NCI-H2227 treated with DMSO at 0.1 percent for 48 hours (cell line): ENCODE measurements at regions not wholly inside any gene's neighbourhood (a gene's known extent, or its start where the extent isn't known, plus 50 kb on each side); places are given as distances from the start of the nearest gene placed in this dataset.
"Not testable (repeated sequence)": the region's sequence is repeated elsewhere in the genome, so short reads cannot be mapped to it uniquely, and the experiment has no call there.

Experiments
- DNase-seq: peaks from one replicate; lab custom pipeline; 2025; lab: John Stamatoyannopoulos, UW

DNA sequence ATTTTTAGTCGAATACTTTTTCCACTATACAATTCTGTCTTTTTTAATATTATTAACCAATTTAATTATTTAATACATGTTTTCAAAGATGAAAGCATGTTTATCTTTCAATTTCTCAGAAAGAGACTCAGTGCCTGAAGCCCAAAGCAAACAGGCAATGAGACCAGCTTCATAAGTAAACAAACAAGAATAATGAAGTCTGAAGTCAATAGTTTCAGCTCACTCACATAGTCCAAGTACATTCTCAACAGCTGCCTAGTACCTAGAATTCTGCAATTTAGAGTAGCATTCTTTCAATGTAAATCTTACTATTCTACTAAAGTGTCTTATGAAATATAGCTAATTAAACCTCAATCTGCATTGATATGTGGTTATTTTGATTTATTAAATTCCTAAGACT, 626.5 kb upstream of the NRSN1 start:
- no peak for DNase-seq

- DNase-seq, result no peak
Observed at GRCh38 chr6:23503173-23503572, 622.8 kb upstream of the NRSN1 start.

DNA sequence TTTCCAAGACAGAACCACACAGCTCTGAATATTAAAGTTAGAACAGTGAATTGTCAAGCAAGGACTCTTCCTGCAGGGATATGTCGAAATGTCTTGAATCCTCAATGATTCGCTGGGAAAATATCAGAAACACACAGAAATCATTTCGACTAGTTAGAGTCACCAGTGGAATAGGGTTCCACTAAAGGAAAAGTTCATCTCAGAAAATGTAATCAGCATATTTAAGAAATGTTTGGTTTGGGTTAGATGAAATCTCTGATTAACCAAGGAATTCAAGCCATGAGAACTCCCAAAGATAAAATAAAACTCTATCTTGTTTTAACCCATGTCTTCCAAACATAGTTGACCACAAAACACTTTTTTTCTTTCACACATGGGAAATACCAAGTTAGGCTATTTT, 621.0 kb upstream of the NRSN1 start:
- DNase-seq, result no peak

DNA sequence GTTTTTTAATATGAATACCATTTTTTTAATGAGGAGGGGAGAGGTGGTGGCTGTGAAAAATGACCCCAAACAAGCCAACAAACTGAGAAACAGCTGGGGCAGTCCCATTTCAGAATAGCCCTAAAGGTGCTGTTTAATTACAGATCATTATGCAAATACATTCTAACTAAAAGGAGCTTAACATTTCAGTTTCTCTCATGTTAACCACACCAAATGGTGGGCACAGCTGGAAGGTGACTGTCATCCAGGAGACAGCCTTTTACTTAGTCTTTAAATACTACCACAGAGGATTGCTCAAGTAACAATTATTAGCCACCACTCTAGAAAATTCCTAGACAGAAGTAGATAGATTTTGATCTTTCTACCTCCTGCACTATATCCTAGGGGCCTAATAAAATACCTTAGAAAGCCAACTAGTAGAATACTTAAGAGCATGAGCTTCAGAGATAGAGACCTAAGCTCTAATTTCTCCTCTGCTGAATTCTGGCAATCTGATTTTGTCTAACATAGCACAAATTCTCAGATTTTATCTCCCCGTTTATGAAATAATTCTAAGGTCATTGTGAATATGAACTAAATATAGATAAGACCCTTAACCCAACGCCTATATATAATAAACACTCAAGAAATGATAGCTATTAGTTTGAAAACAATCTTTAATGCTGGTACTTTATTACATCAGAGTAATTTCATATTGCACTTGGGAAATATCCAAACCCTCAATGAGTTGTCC, 615.1 kb upstream of the NRSN1 start:
- no peak for DNase-seq

- no peak for DNase-seq
Observed at GRCh38 chr6:23511817-23512216, 614.2 kb upstream of the NRSN1 start.

DNA sequence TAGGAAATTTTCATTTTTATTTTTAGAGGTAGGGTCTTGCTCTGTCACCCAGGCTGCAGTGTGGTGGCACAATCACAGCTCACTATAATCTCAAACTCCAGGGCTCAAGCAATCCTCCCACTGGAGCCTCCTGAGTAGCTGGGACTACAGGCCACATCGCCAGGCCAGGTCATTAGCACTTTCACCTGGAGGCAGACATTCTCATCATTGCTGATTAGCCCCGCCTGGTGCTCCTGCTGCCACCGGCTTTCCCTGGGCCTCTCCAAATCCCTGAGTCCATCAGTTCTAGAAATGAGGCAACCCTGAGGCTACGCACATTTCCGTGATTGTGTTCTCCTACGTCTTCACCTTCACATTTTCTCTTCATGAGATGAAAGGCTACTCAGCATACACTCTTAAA, 607.7 kb upstream of the NRSN1 start:
- DNase-seq, result no peak

GRCh38 chr6:23522792-23523547, 603.0 kb upstream of the NRSN1 start:
- no peak for DNase-seq

- no peak for DNase-seq
Observed at GRCh38 chr6:23523771-23524170, 602.2 kb upstream of the NRSN1 start.

GRCh38 chr6:23524548-23524947, 601.5 kb upstream of the NRSN1 start:
- no peak for DNase-seq

DNA sequence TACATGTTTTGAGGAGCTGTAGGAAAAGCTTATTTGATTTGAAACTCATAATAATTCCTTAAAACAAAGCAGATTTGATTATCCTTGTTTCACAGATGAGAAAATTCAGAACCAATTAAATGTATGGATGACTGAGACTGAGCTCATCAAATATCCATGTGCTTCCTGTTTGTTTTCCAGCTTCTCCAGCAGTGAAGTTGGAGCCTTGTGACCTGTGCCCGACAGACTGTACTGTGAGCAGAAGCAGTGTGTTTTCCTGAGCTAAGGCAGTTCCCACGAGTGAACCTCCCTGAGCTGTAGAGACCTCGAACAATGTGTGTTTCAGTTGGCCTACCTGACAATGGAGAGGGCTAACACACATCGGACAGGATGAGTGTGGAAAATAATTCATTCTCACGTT, 599.5 kb upstream of the NRSN1 start:
- no peak for DNase-seq

GRCh38 chr6:23529902-23530301, 596.1 kb upstream of the NRSN1 start:
- no peak for DNase-seq

- DNase-seq, result no peak
Observed at GRCh38 chr6:23531666-23532065, 594.3 kb upstream of the NRSN1 start.

DNA sequence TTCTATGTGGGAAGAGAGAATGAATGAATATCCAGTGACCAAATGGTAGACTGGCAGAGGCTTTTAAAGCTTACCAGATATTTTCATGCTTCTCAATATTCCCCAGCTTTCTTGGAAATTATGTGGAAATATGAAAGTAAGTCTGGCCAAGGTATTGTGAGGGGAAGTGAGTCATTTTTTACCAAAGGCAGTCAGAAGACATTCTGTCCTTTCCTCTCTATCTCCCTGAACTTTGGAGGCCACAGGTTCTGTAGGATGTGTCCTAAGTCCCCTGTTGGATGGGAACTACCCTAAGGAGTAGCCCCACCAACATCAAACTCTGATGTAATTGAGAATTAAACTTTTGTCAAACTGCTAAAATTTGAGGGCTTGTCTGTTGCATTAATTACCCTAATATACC, 593.8 kb upstream of the NRSN1 start:
- DNase-seq, result no peak

DNA sequence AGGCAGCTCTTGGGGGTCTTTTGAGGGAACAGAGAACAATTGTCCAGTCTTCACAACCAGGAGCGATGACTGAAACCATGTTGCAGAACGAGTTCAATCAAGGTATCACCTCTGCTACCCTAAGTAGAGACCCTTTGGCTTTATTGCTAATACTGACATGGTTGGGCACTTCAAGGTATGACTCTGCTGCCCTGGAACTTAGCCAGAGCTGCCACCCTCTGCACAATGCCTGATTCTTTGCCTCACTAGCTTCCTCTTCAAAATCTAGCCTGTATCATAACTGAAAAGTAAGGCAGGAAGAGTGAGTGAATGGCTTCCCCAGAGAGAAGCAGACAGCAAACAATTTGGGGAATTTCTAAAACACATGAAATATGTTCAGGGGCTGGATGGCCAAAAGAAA, 592.7 kb upstream of the NRSN1 start:
- DNase-seq, result no peak

GRCh38 chr6:23533944-23534343, 592.1 kb upstream of the NRSN1 start:
- DNase-seq, result peak; percentile 96

- peak; percentile 94 for DNase-seq
Observed at GRCh38 chr6:23534351-23534750, 591.7 kb upstream of the NRSN1 start.

- DNase-seq, result peak; percentile 75
Observed at GRCh38 chr6:23535101-23535500, 590.9 kb upstream of the NRSN1 start.

- DNase-seq, result no peak
Observed at GRCh38 chr6:23537828-23538227, 588.2 kb upstream of the NRSN1 start.

GRCh38 chr6:23547851-23548250, 578.2 kb upstream of the NRSN1 start:
- no peak for DNase-seq

- DNase-seq, result not testable (repeated sequence)
Observed at GRCh38 chr6:23554953-23555352, 571.1 kb upstream of the NRSN1 start.

GRCh38 chr6:23559587-23560343, 566.2 kb upstream of the NRSN1 start:
- DNase-seq, result no peak

DNA sequence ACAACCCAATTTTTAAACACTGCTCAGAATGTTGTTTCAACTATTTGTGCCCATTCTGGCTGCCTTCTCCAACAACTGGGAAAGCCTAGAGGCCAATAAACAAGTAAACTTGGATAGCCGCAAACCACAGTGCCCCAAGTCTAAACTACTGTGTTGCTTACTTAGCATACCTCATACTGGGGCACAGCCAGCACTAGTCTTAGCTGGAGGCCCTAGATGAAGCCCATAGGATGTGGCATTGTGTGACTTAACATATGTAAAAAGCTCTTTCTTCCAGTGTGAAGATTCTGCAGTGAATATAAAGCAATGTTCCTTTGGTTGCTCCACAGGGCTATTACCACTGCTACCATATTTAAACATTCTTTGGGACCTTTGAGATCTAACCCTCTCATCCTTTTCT, 564.3 kb upstream of the NRSN1 start:
- no peak for DNase-seq

GRCh38 chr6:23562554-23562953, 563.5 kb upstream of the NRSN1 start:
- DNase-seq, result no peak
